WTC11 (cell line): ENCODE measurements at regions not wholly inside any gene's neighbourhood (a gene's known extent, or its start where the extent isn't known, plus 50 kb on each side); places are given as distances from the start of the nearest gene placed in this dataset.

Source experiments
- ATAC-seq: fragments of 200-7000 bp; cut with Tn5 transposase; 2 replicates; pipeline ENCODE4 v1.10.0; 2021; ENCODE audit warnings: mild to moderate bottlenecking, moderate library complexity
- CTCF ChIA-PET: fragments of 300-600 bp; sonication (Branson Sonifier 250); formaldehyde crosslinking; loops from one replicate; lab custom pipeline; 2021; ENCODE audit warnings: antibody characterized with exemption; lab: Charles Lee
- POLR2A ChIA-PET: fragments of 350-600 bp; sonication (Branson Sonifier 250); formaldehyde crosslinking; loops from one replicate; lab custom pipeline; 2021; ENCODE audit warnings: antibody characterized with exemption; lab: Charles Lee
- DNase-seq: peaks from one replicate; pipeline ENCODE4 v3.0.0; 2021; ENCODE audit warnings: low spot score
- H3K27ac Mint-ChIP-seq: 2 replicates; pipeline ENCODE4 v1.8.0; 2021; ENCODE audit warnings: mixed read lengths
- H3K27me3 Mint-ChIP-seq: 2 replicates; pipeline ENCODE4 v1.8.0; 2021; ENCODE audit warnings: low read depth, mild to moderate bottlenecking, moderate library complexity, mixed read lengths
- H3K36me3 Mint-ChIP-seq: 2 replicates; pipeline ENCODE4 v1.8.0; 2021; ENCODE audit warnings: mixed read lengths
- H3K4me1 Mint-ChIP-seq: 2 replicates; pipeline ENCODE4 v1.8.0; 2022; ENCODE audit warnings: mixed read lengths
- H3K4me3 Mint-ChIP-seq: 2 replicates; pipeline ENCODE4 v1.8.0; 2021; ENCODE audit warnings: mild to moderate bottlenecking, moderate library complexity, mixed read lengths
- H3K9me3 Mint-ChIP-seq: 2 replicates; pipeline ENCODE4 v1.8.0; 2021; ENCODE audit warnings: mixed read lengths
- ATF1 ChIP-seq: sonication (generic); formaldehyde crosslinking; IDR thresholded peaks from 2 replicates; pipeline ENCODE4 v1.8.1; 2023; ENCODE audit warnings: mild to moderate bottlenecking, moderate library complexity, missing genetic modification reagents
- ATF6 ChIP-seq: sonication (generic); formaldehyde crosslinking; IDR thresholded peaks from 2 replicates; pipeline ENCODE4 v1.8.1; 2023; ENCODE audit warnings: mild to moderate bottlenecking, missing genetic modification reagents
- E2F1 ChIP-seq: sonication (generic); formaldehyde crosslinking; IDR thresholded peaks from 2 replicates; pipeline ENCODE4 v1.8.0; 2022; ENCODE audit warnings: mild to moderate bottlenecking, missing genetic modification reagents
- ERG ChIP-seq: fragments of 250-450 bp; sonication (Bioruptor Pico); IDR thresholded peaks from 2 replicates; pipeline ENCODE4 v1.8.0; 2021; ENCODE audit warnings: mild to moderate bottlenecking
- ETV6 ChIP-seq: sonication (generic); formaldehyde crosslinking; IDR thresholded peaks from 2 replicates; pipeline ENCODE4 v1.8.1; 2022; ENCODE audit warnings: mild to moderate bottlenecking, missing genetic modification reagents
- FOXJ3 ChIP-seq: sonication (generic); formaldehyde crosslinking; IDR thresholded peaks from 2 replicates; pipeline ENCODE4 v1.9.0; 2021; ENCODE audit warnings: missing genetic modification reagents, mild to moderate bottlenecking, borderline replicate concordance
- FOXP1 ChIP-seq: sonication (generic); formaldehyde crosslinking; IDR thresholded peaks from 2 replicates; pipeline ENCODE4 v1.8.0; 2022; ENCODE audit warnings: missing genetic modification reagents, mild to moderate bottlenecking, moderate library complexity, borderline replicate concordance
- HMGA2 ChIP-seq: fragments of 250-450 bp; sonication (Bioruptor Pico); IDR thresholded peaks from 2 replicates; pipeline ENCODE4 v1.4.0; 2021; ENCODE audit warnings: mild to moderate bottlenecking, moderate library complexity
- HMGXB4 ChIP-seq: sonication (generic); formaldehyde crosslinking; IDR thresholded peaks from 2 replicates; pipeline ENCODE4 v1.8.1; 2023; ENCODE audit warnings: mild to moderate bottlenecking, moderate library complexity, missing genetic modification reagents
- IRF2 ChIP-seq: sonication (generic); formaldehyde crosslinking; IDR thresholded peaks from 2 replicates; pipeline ENCODE4 v1.8.0; 2022; ENCODE audit warnings: low read depth, missing genetic modification reagents, borderline replicate concordance
- KAT7 ChIP-seq: sonication (generic); formaldehyde crosslinking; IDR thresholded peaks from 2 replicates; pipeline ENCODE4 v1.8.1; 2023; ENCODE audit warnings: missing genetic modification reagents, mild to moderate bottlenecking, borderline replicate concordance
- NR1H2 ChIP-seq: sonication (generic); formaldehyde crosslinking; IDR thresholded peaks from 2 replicates; pipeline ENCODE4 v1.9.0; 2021; ENCODE audit warnings: mild to moderate bottlenecking, moderate library complexity, missing genetic modification reagents
- NR3C1 ChIP-seq: sonication (generic); formaldehyde crosslinking; conservative IDR thresholded peaks from 2 replicates; pipeline ENCODE4 v1.8.1; 2023; ENCODE audit warnings: low read depth, mild to moderate bottlenecking, missing genetic modification reagents
- RELA ChIP-seq: sonication (generic); formaldehyde crosslinking; IDR thresholded peaks from 2 replicates; pipeline ENCODE4 v1.8.1; 2022; ENCODE audit warnings: missing genetic modification reagents, mild to moderate bottlenecking, borderline replicate concordance
- RORB ChIP-seq: fragments of 250-450 bp; sonication (Bioruptor Pico); IDR thresholded peaks from 2 replicates; pipeline ENCODE4 v1.9.0; 2021; ENCODE audit warnings: mild to moderate bottlenecking
- SP1 ChIP-seq: sonication (generic); formaldehyde crosslinking; conservative IDR thresholded peaks from 2 replicates; pipeline ENCODE4 v1.8.1; 2022; ENCODE audit warnings: missing genetic modification reagents
- STAT6 ChIP-seq: sonication (generic); formaldehyde crosslinking; conservative IDR thresholded peaks from 2 replicates; pipeline ENCODE4 v1.8.1; 2023; ENCODE audit warnings: mild to moderate bottlenecking, low read depth, missing genetic modification reagents, moderate library complexity
- TCF7 ChIP-seq: sonication (generic); formaldehyde crosslinking; IDR thresholded peaks from 2 replicates; pipeline ENCODE4 v1.8.0; 2022; ENCODE audit warnings: mild to moderate bottlenecking, low read depth, missing genetic modification reagents, moderate library complexity
- TEAD1 ChIP-seq: sonication (generic); formaldehyde crosslinking; IDR thresholded peaks from 2 replicates; pipeline ENCODE4 v1.8.0; 2022; ENCODE audit warnings: mild to moderate bottlenecking, missing genetic modification reagents
- TEAD4 ChIP-seq: sonication (generic); formaldehyde crosslinking; IDR thresholded peaks from 2 replicates; pipeline ENCODE4 v1.8.0; 2022; ENCODE audit warnings: mild to moderate bottlenecking, missing genetic modification reagents
- USF1 ChIP-seq: sonication (generic); formaldehyde crosslinking; IDR thresholded peaks from 2 replicates; pipeline ENCODE4 v1.8.0; 2022; ENCODE audit warnings: mild to moderate bottlenecking, missing genetic modification reagents
- ZNF121 ChIP-seq: sonication (generic); formaldehyde crosslinking; IDR thresholded peaks from 2 replicates; pipeline ENCODE4 v1.8.0; 2023; ENCODE audit warnings: missing genetic modification reagents
- ZNF263 ChIP-seq: sonication (generic); formaldehyde crosslinking; IDR thresholded peaks from 2 replicates; pipeline ENCODE4 v1.8.1; 2022; ENCODE audit warnings: low read depth, mild to moderate bottlenecking, moderate library complexity, missing genetic modification reagents
- ZNF317 ChIP-seq: sonication (generic); formaldehyde crosslinking; IDR thresholded peaks from 2 replicates; pipeline ENCODE4 v1.8.1; 2023; ENCODE audit warnings: low read depth, mild to moderate bottlenecking, moderate library complexity, missing genetic modification reagents, borderline replicate concordance
- ZNF416 ChIP-seq: fragments of 250-450 bp; sonication (Bioruptor Pico); IDR thresholded peaks from 2 replicates; pipeline ENCODE4 v1.9.0; 2021; ENCODE audit warnings: mild to moderate bottlenecking, inconsistent platforms
- ZNF512 ChIP-seq: sonication (generic); formaldehyde crosslinking; IDR thresholded peaks from 2 replicates; pipeline ENCODE4 v1.8.1; 2022; ENCODE audit warnings: missing genetic modification reagents, borderline replicate concordance

- Mint-ChIP-seq H3K4me1 (no peaks in the 10 kb centered on the region), H3K36me3 (no peaks in the 10 kb centered on the region), H3K27ac (no peak overlapping the region), H3K4me3 (no peak overlapping the region), H3K9me3 (0 out of 2 replicates have a peak, but pooled peaks cover 4% of the 10 kb centered on the region), H3K27me3 (no peaks in the 10 kb centered on the region)
- ATAC-seq: no peak
- no peak for DNase-seq
- ChIA-PET CTCF (no interaction called here), POLR2A (no interaction called here)
- no peak for TF ChIP-seq FOXP1 (CRISPR knock-in tag)
- no peak for TF ChIP-seq RORB
- no peak for TF ChIP-seq E2F1 (CRISPR knock-in tag)
- no peak for TF ChIP-seq IRF2 (CRISPR knock-in tag)
- no peak for TF ChIP-seq RELA (CRISPR knock-in tag)
- TF ChIP-seq FOXJ3 (CRISPR knock-in tag): no peak
- TF ChIP-seq ZNF512 (CRISPR knock-in tag): no peak
- TF ChIP-seq ZNF121: no peak
- no peak for TF ChIP-seq ATF6
- TF ChIP-seq TCF7 (CRISPR knock-in tag): no peak
- no peak for TF ChIP-seq HMGXB4 (CRISPR knock-in tag)
- TF ChIP-seq KAT7: no peak
- TF ChIP-seq TEAD4 (CRISPR knock-in tag): no peak
- no peak for TF ChIP-seq TEAD1 (CRISPR knock-in tag)
These were observed 53.7 kb upstream of the VLDLR start for GRCh38 chr9:2567922-2568321.

GRCh38 chr9:2568689-2569088 is 52.9 kb upstream of the VLDLR start:
- no peak for TF ChIP-seq ETV6 (CRISPR knock-in tag)
- no peak for TF ChIP-seq ZNF263 (CRISPR knock-in tag)
- TF ChIP-seq ZNF317: no peak
- TF ChIP-seq NR3C1: no peak
- TF ChIP-seq NR1H2: no peak
- TF ChIP-seq ATF1 (CRISPR knock-in tag): no peak
- TF ChIP-seq ZNF416 (CRISPR knock-in tag): no peak
- no peak for TF ChIP-seq HMGA2 (CRISPR knock-in tag)
- TF ChIP-seq SP1 (CRISPR knock-in tag): no peak
- no peak for TF ChIP-seq RELA (CRISPR knock-in tag)
- no peak for TF ChIP-seq STAT6 (CRISPR knock-in tag)
- TF ChIP-seq ERG: no peak
- TF ChIP-seq USF1 (CRISPR knock-in tag): no peak
- TF ChIP-seq, all 79 proteins: peak for 0
- H3K36me3 Mint-ChIP-seq: no peaks in the 10 kb centered on the region
- no peak overlapping the region for H3K27ac Mint-ChIP-seq
- no peak for DNase-seq
- 0 out of 2 replicates have a peak, but pooled peaks cover 4% of the 10 kb centered on the region for H3K9me3 Mint-ChIP-seq
- H3K27me3 Mint-ChIP-seq: no peaks in the 10 kb centered on the region
- ChIA-PET CTCF (no interaction called here), POLR2A (no interaction called here)
- ATAC-seq: no peak
- no peak overlapping the region for H3K4me3 Mint-ChIP-seq
- no peaks in the 10 kb centered on the region for H3K4me1 Mint-ChIP-seq
